Heart left ventricle (tissue), 16 donors: ENCODE measurements at regions not wholly inside any gene's neighbourhood (a gene's known extent, or its start where the extent isn't known, plus 50 kb on each side); places are given as distances from the start of the nearest gene placed in this dataset.

Experiments
- ATAC-seq, 4 donors: fragments of 200-7000 bp; cut with Tn5 transposase; one replicate each; pipeline ENCODE4 v1.9.1; 2020 to 2022; ENCODE audit warnings: moderate library complexity in 4 of 4, mild to moderate bottlenecking in 3 of 4, moderate number of reproducible peaks in 1 of 4
- DNase-seq, 5 donors: peaks; one replicate each; pipeline ENCODE4 v3.0.0-alpha.2; 2020
- H3K27ac ChIP-seq, 12 donors: fragments of 200-600 bp; sonication (generic) in 4 of 12; one replicate each; pipeline versions ENCODE4 v1.5.0 to v1.8.0; 2016 to 2022; ENCODE audit warnings: mild to moderate bottlenecking in 2 of 12
- H3K27me3 ChIP-seq, 9 donors: fragments of 200-600 bp; sonication (generic) in 2 of 9; one replicate each; pipeline versions ENCODE4 v1.5.1 to v1.8.0; 2016 to 2022; ENCODE audit warnings: mild to moderate bottlenecking in 3 of 9
- H3K36me3 ChIP-seq, 9 donors: fragments of 200-600 bp; sonication (generic) in 2 of 9; one replicate each; pipeline versions ENCODE4 v1.5.0 to v1.8.0; 2018 to 2022; ENCODE audit warnings: mild to moderate bottlenecking in 2 of 9
- H3K4me1 ChIP-seq, 12 donors: fragments of 200-600 bp; sonication (generic) in 4 of 12; one replicate each; pipeline versions ENCODE4 v1.5.0 to v1.8.0; 2016 to 2022; ENCODE audit warnings: mild to moderate bottlenecking in 3 of 12
- H3K4me3 ChIP-seq, 12 donors: fragments of 200-600 bp; sonication (generic) in 4 of 12; one replicate each; pipeline versions ENCODE4 v1.5.0 to v1.8.0; 2017 to 2022; ENCODE audit warnings: mild to moderate bottlenecking in 9 of 12, moderate library complexity in 4 of 12
- H3K9me3 ChIP-seq, 12 donors: fragments of 200-600 bp; sonication (generic) in 4 of 12; one replicate each; pipeline versions ENCODE4 v1.5.0 to v1.8.0; 2016 to 2022; ENCODE audit warnings: mild to moderate bottlenecking in 1 of 12
- CTCF ChIP-seq, 12 donors: fragments of 200-600 bp; sonication (generic) in 4 of 12; IDR thresholded peaks; one replicate each; pipeline versions ENCODE4 v1.5.0 to v1.8.0; 2018 to 2022; ENCODE audit warnings: antibody characterized with exemption in 12 of 12, mild to moderate bottlenecking in 5 of 12
- POLR2A ChIP-seq, 2 donors: fragments of 450-650 bp; IDR thresholded peaks; one replicate each; pipeline ENCODE4 v1.6.1; 2017; ENCODE audit warnings: antibody characterized with exemption in 2 of 2, mild to moderate bottlenecking in 2 of 2, moderate library complexity in 2 of 2
- WGBS, 4 donors: extraction: QIAGEN DNeasy Blood & Tissue Kit in 2 of 4; methylation state at CpG; one replicate each; pipeline versions ENCODE4 v1.1.5 to v1.1.7; 2013 to 2018; 5-methylcytosine and 5-hydroxymethylcytosine counted together
- intact Hi-C, 10 donors: fragments of 100-400 bp; cut with DNase I; formaldehyde crosslinking; loops; one replicate each; pipeline versions ENCODE4 v1.11.1 to v1.14.2; 2022
- donor health status: ischemic (EF 13 %, LVEDD 7.1; RV severe dilation, severe dysfunction).
- donor health status: healthy with polysubstance abuse.
- donor health status: DM: no; HTN: yes; CAD: no.
- donor health status: DM: no; HTN: no; CAD: no.
- donor health status: ischemic (EF 25% LVEDD 6.9; RV normal size, moderate dysfunction).
- donor health status: ischemic (EF 25% LVEDD 5.7; RV mildly dilated, moderate dysfunction).
- donor health status: healthy.
- donor health status: DM: yes; HTN: yes; CAD: no.
- donor health status: ischemic (EF 35%, LVEDD 5.7; RV mildly dilated, moderate dysfunction).
- donor health status: nonischemic (EF 11% LVEDD 7.7; RV severe dilation, severe dysfunction).
- donor health status: DM: yes; HTN: yes; CAD: no.
- donor health status: PGD.
- donor health status: ischemic (EF 29% LVEDD 5.4; RV normal size, mild dysfunction).
- donor health status: nonischemic (EF 23%, LVEDD 6.1; RV moderate dilation, normal function).

- TF ChIP-seq CTCF (IDR thresholded peaks at IDR 0.05) = no peak
- no peak for TF ChIP-seq POLR2A (IDR thresholded peaks at IDR 0.05)
- Histone ChIP-seq H3K27ac (no peak overlapping the region), H3K27me3 (no peaks in the 10 kb centered on the region), H3K4me1 (no peaks in the 10 kb centered on the region), H3K9me3 (peaks cover 0 to 8% (median 0%) of the 10 kb centered on the region in 12 donors), H3K36me3 (no peaks in the 10 kb centered on the region), H3K4me3 (no peak overlapping the region)
- 93 to 98% (median 95%) methylated on average over 9 of the region's 9 CpGs for WGBS, 4 donors
- ATAC-seq (no peak), DNase-seq (no peak)
- intact Hi-C loops = no loop called here
These were observed 161.5 kb downstream of the NXNL2 start for GRCh38 chr9:88696501-88696900.

- Histone ChIP-seq H3K9me3 (peaks cover 0 to 8% (median 0%) of the 10 kb centered on the region in 12 donors), H3K4me3 (no peak overlapping the region), H3K27me3 (no peaks in the 10 kb centered on the region), H3K4me1 (no peaks in the 10 kb centered on the region), H3K36me3 (no peaks in the 10 kb centered on the region), H3K27ac (no peak overlapping the region)
- DNase-seq (no peak), ATAC-seq (no peak)
- TF ChIP-seq CTCF (IDR thresholded peaks at IDR 0.05) (no peak), POLR2A (IDR thresholded peaks at IDR 0.05) (no peak)
- WGBS, 4 donors = 65 to 69% (median 66%) methylated on average over 8 of the region's 8 CpGs
- intact Hi-C loops = no loop called here
These were observed 162.9 kb downstream of the NXNL2 start for GRCh38 chr9:88697764-88698432.

GRCh38 chr9:88702985-88703384 lies 168.0 kb downstream of the NXNL2 start:
- ATAC-seq (no peak), DNase-seq (no peak)
- 87 to 95% (median 94%) methylated on average over 2 of the region's 2 CpGs for WGBS, 4 donors
- no peaks in the 10 kb centered on the region for H3K9me3 ChIP-seq
- H3K27me3 ChIP-seq = no peaks in the 10 kb centered on the region
- intact Hi-C loops = no loop called here
- no peaks in the 10 kb centered on the region for H3K36me3 ChIP-seq
- no peak overlapping the region for H3K27ac ChIP-seq
- H3K4me1 ChIP-seq = no peaks in the 10 kb centered on the region
- H3K4me3 ChIP-seq = no peak overlapping the region
- TF ChIP-seq POLR2A (IDR thresholded peaks at IDR 0.05) = no peak
- no peak for TF ChIP-seq CTCF (IDR thresholded peaks at IDR 0.05)

- no peak overlapping the region for H3K27ac ChIP-seq
- no peak overlapping the region for H3K4me3 ChIP-seq
- intact Hi-C loops = no loop called here
- H3K27me3 ChIP-seq = no peaks in the 10 kb centered on the region
- no peak for TF ChIP-seq POLR2A (IDR thresholded peaks at IDR 0.05)
- no peak for TF ChIP-seq CTCF (IDR thresholded peaks at IDR 0.05)
- DNase-seq (no peak), ATAC-seq (no peak)
- 85 to 92% (median 89%) methylated on average over 37 to 38 of the region's 38 CpGs for WGBS, 4 donors
- no peaks in the 10 kb centered on the region for H3K4me1 ChIP-seq
- H3K36me3 ChIP-seq = no peaks in the 10 kb centered on the region
- H3K9me3 ChIP-seq = no peaks in the 10 kb centered on the region
These were observed 171.5 kb downstream of the NXNL2 start for GRCh38 chr9:88706193-88707113.
